Activated B cell treated with CpG ODN at 0.5 μM for 24 hours (primary cell): ENCODE measurements at regions not wholly inside any gene's neighbourhood (a gene's known extent, or its start where the extent isn't known, plus 50 kb on each side); places are given as distances from the start of the nearest gene placed in this dataset.

Source experiments
- ATAC-seq: fragments of 200-7000 bp; cut with Tn5 transposase; one replicate; pipeline ENCODE4 v1.10.0; 2021; ENCODE audit warnings: low read depth, mild to moderate bottlenecking, moderate library complexity
- CTCF ChIA-PET: fragments of 350-600 bp; sonication (Branson Sonifier 250); formaldehyde crosslinking; loops from one replicate; lab custom pipeline; 2021; ENCODE audit warnings: antibody characterized with exemption; lab: Charles Lee
- POLR2A ChIA-PET: fragments of 350-600 bp; sonication (Branson Sonifier 250); formaldehyde crosslinking; loops from one replicate; lab custom pipeline; 2021; ENCODE audit warnings: antibody characterized with exemption; lab: Charles Lee
- DNase-seq: peaks from one replicate; pipeline ENCODE4 v3.0.0; 2022
- H3K27ac Mint-ChIP-seq: one replicate; pipeline ENCODE4 v1.8.0; 2020; ENCODE audit warnings: mixed read lengths
- H3K27me3 Mint-ChIP-seq: one replicate; pipeline ENCODE4 v1.8.0; 2021; ENCODE audit warnings: mixed read lengths
- H3K36me3 Mint-ChIP-seq: one replicate; pipeline ENCODE4 v1.8.0; 2021; ENCODE audit warnings: low read depth, mixed read lengths
- H3K4me1 Mint-ChIP-seq: one replicate; pipeline ENCODE4 v1.8.0; 2021; ENCODE audit warnings: mixed read lengths
- H3K4me3 Mint-ChIP-seq: one replicate; pipeline ENCODE4 v1.8.0; 2020; ENCODE audit warnings: mild to moderate bottlenecking, mixed read lengths
- H3K9me3 Mint-ChIP-seq: one replicate; pipeline ENCODE4 v1.8.0; 2020; ENCODE audit warnings: mixed read lengths
- CTCF ChIP-seq: fragments of 200-600 bp; IDR thresholded peaks from one replicate; pipeline ENCODE4 v1.8.0; 2022; ENCODE audit warnings: antibody characterized with exemption, mild to moderate bottlenecking
- intact Hi-C: fragments of 100-400 bp; cut with micrococcal nuclease; formaldehyde crosslinking; loops from one replicate; pipeline ENCODE4 v1.15.1; 2024

GRCh38 chr11:13169709-13170108 is 107.9 kb upstream of the BMAL1 start:
- CTCF ChIA-PET: no interaction called here
- intact Hi-C loops: no loop called here
- H3K4me1 Mint-ChIP-seq: no peaks in the 10 kb centered on the region

GRCh38 chr11:13174090-13174489 is 103.5 kb upstream of the BMAL1 start:
- no peak overlapping the region for H3K4me3 Mint-ChIP-seq

More at GRCh38 chr11:13169709-13170108, 107.9 kb upstream of the BMAL1 start:
- Mint-ChIP-seq H3K27me3 (peaks cover 11% of the 10 kb centered on the region), H3K27ac (no peak overlapping the region), H3K36me3 (no peaks in the 10 kb centered on the region), H3K4me3 (no peak overlapping the region), H3K9me3 (no peaks in the 10 kb centered on the region)
- DNase-seq (no peak), ATAC-seq (no peak)
- POLR2A ChIA-PET: no interaction called here
- no peak for TF ChIP-seq CTCF

GRCh38 chr11:13183094-13183825 is 94.3 kb upstream of the BMAL1 start:
- Mint-ChIP-seq H3K27me3 (peaks cover 4% of the 10 kb centered on the region), H3K4me3 (no peak overlapping the region), H3K36me3 (no peaks in the 10 kb centered on the region), H3K4me1 (no peaks in the 10 kb centered on the region), H3K9me3 (peaks cover 10% of the 10 kb centered on the region), H3K27ac (no peak overlapping the region)
- intact Hi-C loops: loop anchor here (1.0 to 2.0 kb wide), 4 partner anchors 152 to 219 kb away; no protein-coding TSS in a partner anchor
- CTCF ChIA-PET: interaction anchor here (0.7 to 1.9 kb wide), 3 partner anchors 55 to 160 kb away, joined by 3 to 9 read pairs (median 4); no protein-coding TSS in a partner anchor
- POLR2A ChIA-PET: no interaction called here
- TF ChIP-seq CTCF: no peak
- DNase-seq (no peak), ATAC-seq (no peak)

More at GRCh38 chr11:13174090-13174489, 103.5 kb upstream of the BMAL1 start:
- no peak overlapping the region for H3K27ac Mint-ChIP-seq
- ChIA-PET CTCF (no interaction called here), POLR2A (no interaction called here)
- no peak for TF ChIP-seq CTCF
- H3K9me3 Mint-ChIP-seq: no peaks in the 10 kb centered on the region
- intact Hi-C loops: no loop called here
- H3K27me3 Mint-ChIP-seq: peaks cover 9% of the 10 kb centered on the region
- no peaks in the 10 kb centered on the region for H3K4me1 Mint-ChIP-seq
- no peaks in the 10 kb centered on the region for H3K36me3 Mint-ChIP-seq
- DNase-seq (no peak), ATAC-seq (no peak)

- CTCF ChIA-PET: interaction anchor here (1.2 to 1.9 kb wide), 2 partner anchors 153 to 160 kb away, joined by 4 to 9 read pairs; no protein-coding TSS in a partner anchor
- no peaks in the 10 kb centered on the region for H3K4me1 Mint-ChIP-seq
- no peak for TF ChIP-seq CTCF
- H3K27ac Mint-ChIP-seq: no peak overlapping the region
- H3K9me3 Mint-ChIP-seq: peaks cover 14% of the 10 kb centered on the region
- no peak for DNase-seq
- H3K27me3 Mint-ChIP-seq: peaks cover 4% of the 10 kb centered on the region
- peaks cover 2% of the 10 kb centered on the region for H3K36me3 Mint-ChIP-seq
- ATAC-seq: no peak
- intact Hi-C loops: loop anchor here (1.0 to 2.0 kb wide), 4 partner anchors 151 to 220 kb away; no protein-coding TSS in a partner anchor
- no peak overlapping the region for H3K4me3 Mint-ChIP-seq
- POLR2A ChIA-PET: no interaction called here
Measured at GRCh38 chr11:13183826-13184196, 93.8 kb upstream of the BMAL1 start.

- Mint-ChIP-seq H3K4me3 (no peak overlapping the region), H3K27ac (no peak overlapping the region), H3K36me3 (peaks cover 2% of the 10 kb centered on the region), H3K4me1 (no peaks in the 10 kb centered on the region), H3K27me3 (peaks cover 4% of the 10 kb centered on the region), H3K9me3 (peaks cover 15% of the 10 kb centered on the region)
- no peak for ATAC-seq
- POLR2A ChIA-PET: no interaction called here
- CTCF ChIA-PET: interaction anchor here (1.2 to 1.9 kb wide), 2 partner anchors 152 to 159 kb away, joined by 4 to 9 read pairs; no protein-coding TSS in a partner anchor
- no peak for TF ChIP-seq CTCF
- intact Hi-C loops: no loop called here
- DNase-seq: no peak
Measured at GRCh38 chr11:13184295-13184794, 93.2 kb upstream of the BMAL1 start.
